Activated CD8-positive, alpha-beta memory T cell treated with anti-CD3 and anti-CD28 coated beads, Interleukin-2, amount 50 U/mL, for 24 hours (primary cell): ENCODE measurements at regions not wholly inside any gene's neighbourhood (a gene's known extent, or its start where the extent isn't known, plus 50 kb on each side); places are given as distances from the start of the nearest gene placed in this dataset.

Experiments used
- DNase-seq: peaks from one replicate; pipeline ENCODE4 v3.0.0-alpha.2; 2020; ENCODE audit errors: extremely low read depth

DNA sequence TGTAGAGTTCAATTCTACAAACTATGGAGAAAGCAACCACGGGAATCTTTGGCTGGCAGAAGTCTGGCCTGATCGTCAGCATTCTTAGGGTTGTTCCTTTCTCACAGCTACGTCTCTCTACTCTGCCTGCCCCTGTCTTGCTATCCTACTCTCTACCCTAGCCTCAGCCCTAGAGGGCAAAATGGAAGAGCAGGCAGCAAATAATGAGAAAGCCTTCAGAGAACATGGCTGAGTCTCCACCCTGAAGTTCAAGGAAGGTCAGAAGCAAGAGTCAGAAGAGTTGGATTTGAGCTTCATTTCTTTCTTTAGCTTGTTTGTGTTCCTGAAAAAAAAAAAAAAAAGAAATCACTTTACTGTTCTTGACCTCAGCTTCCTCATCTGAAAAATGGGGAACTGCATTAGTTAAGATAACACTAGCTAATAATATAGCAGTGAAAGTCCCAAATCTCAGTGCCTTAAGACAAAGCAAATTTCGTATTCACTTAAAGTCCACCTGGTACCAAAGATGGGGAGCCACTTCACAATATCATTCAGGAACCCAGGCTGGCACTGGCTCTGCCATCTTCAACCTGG is 50.2 kb upstream of the CCND2 start:
- DNase-seq = no peak

DNA sequence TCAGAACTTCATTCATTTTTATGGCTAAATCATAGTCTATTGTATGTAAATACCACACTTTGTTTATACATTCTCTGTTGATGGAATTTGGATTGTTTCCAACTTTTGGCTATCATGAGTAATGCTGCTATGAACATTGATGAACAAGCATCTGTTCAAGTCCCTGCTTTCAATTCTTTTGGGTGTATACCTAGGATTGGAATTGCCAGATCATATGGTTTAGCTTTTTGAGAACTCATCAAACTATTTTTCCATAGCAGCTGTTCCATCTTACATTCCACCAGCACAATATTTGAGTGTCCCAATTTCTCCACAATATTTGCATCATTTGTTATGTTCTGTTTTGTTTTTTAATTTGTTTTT is 52.3 kb upstream of the CCND2 start:
- DNase-seq = no peak

DNA sequence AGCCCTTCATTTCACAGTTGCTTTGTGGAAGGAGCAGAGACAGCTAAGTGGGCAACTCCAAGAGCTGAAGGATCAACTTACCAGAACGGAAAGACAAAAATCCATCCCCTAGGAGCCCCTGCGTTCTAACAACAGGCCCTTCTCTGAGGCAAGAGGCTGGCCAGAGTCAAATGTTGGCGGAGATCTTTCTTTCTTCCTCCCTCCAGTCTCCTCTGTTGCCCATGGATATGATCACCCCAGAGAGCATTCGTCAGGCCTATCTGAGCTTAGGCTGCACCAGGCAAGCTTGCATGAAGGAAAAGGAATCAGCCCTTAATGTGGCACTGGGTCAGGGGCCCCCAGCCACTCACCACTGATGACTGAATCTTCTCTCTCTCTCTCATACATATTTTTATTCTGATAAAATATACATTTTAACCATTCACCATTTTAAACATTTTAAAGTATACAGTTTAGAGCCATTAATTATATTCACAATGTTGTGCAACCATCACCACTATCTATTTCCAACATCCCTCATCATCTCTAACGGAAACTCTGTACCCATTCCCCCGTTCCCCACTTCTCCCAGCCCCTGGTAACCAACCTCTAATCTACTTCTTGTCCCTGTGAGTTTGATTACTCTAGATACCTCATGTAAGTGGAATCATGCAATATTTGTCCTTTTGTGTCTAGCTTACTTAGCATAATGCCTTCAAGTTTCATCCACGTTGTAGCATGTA is 52.9 kb upstream of the CCND2 start:
- DNase-seq = no peak

DNA sequence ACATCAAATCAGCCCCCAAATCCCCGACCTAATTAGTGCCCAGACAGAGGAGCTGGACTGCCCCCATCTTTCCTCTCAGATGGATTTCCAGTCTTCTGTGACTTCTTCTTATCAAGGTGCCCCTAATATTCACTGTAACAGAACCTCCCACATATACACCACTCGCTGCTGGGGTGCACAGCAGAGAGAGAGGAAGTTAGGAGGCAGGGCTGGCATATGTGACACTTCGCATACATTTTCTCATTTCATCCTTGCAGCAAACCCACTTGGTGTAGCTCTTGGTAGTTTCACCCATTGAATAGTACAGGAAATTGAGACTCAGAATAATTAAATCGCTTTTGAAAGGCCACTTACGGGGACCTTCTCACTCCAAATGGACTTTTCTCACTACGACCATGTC is 56.5 kb upstream of the CCND2 start:
- no peak for DNase-seq

DNA sequence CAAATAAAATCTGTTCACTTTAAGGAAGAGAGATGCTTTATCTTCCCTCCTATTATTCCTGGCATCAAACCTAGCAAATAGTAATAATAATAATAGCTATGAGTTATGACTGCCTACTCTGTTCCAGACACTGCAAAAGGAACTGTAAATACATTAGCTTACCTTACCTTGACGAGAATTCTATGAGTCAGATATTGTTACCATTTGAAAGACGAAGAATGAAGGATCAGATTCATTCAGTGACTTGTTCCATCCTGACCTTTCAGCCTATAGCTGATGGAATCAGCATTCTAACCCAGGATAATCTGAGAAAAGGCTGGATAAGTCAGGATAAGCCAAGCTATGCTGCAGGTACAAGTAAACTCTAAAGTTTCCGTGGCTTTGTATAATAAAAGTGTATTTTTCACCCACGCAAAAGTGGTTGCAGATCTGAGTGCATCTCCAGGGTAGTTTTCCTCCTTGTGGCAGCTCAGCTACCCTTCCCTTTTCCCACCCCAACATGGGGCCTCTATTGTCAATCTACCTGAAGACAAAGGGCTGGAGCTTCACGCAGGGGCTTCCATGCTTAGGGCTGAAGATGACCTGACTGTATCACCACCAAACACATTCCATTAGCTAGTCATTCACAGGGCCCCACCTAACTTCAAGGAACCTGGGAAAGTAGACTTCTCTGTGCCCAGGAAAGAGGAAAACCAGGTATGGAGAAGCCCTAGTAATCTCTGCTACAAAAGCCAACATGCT is 57.2 kb upstream of the CCND2 start:
- DNase-seq = no peak

DNA sequence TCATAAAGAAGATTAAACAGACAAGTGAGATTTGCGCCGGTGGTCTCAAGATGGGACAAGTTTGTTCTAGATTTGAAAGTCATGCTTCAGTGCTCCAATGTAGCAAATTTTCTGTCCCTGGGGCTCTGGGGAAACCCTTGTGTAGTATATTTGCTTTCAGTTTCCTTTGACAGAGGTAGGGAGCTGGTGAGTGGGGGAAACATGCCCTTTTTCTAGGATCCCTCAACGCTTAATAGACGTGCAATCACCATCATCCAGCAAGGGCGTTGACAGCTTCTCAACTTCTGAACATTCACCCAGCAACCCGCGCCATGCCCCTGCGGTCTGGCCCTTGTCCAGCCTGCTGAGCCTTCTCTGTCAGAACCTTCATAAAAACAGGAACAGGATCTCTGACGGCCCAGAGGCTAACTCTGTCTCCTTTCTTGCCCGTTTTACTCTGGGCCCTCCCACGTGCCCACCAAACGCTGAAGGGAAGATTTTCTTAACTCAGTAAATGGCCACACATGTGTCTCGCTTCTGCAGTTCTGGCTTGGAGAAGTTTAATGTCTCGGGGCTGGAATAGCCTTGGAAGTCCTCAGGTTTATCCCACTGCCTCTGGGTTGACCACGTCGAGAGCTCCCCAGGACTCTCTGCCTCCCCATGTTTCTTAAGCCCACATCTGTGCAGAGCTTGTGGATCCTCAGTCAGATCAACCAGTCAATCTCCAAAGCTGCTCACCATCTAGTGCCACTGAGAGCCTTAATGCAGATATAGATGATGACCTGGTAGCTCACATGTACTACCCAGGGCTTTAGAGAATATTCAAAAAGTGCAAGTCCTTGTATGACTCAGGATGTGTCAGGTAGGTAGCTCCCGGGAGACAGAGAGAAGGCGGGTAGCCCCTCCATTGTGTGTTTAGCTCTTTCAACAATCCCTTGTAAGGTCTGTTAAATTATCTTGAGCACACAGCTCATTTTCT is 58.1 kb upstream of the CCND2 start:
- DNase-seq = no peak

DNA sequence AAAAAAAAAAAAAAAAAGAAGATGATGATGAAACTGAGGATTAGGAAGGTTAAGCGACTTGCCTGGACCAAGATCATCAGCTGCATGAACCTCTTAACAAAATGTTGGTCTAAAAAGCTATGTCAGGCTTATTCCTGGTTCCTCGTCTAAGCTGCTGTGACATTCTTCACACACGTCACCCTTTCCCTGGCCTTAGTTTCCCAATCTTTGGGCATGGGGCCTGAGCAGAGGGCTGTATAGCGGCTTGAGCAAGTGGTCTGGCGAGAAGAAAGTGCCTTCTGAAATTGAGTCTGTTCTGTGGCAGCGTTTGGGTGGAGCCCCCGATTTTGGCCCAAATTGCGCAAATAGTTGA is 58.7 kb upstream of the CCND2 start:
- DNase-seq = no peak

DNA sequence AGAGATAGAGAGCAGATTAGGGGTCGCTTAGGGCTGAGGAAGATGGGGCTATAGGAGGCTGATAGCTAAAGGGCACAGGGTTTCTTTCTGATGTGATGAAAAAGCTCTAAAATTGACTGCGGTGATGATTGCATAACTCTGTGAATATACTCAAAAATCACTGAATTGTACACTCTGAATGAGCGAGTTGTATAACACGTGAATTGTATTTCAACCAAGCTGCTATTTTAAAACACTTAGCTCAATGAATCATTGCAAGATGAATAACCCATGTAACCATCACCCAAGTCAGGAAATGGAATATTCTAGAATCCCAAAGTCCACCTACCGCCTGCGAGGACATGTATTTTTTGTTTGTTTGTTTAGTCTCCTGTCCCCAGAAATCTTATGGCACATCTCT is 60.1 kb upstream of the CCND2 start:
- DNase-seq = no peak

DNA sequence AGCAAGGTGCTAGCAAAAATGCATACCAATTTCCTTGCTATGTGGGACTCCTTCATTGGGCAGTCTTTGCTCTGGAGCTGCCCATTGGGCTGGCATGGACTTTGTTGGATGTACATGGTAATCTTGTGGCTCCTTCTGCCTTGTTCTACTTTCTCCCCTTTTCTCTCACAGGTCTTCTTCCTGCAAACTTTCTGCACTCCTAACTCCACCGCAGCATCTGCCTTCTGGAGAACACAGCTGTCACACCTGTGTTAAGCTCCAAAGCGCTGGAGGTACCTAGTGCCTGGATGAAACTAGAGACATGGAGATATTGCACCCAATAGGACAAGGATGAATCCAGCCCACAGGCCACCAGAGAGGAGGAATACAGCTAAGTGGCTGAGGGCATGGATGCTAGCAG is 60.7 kb upstream of the CCND2 start:
- no peak for DNase-seq

DNA sequence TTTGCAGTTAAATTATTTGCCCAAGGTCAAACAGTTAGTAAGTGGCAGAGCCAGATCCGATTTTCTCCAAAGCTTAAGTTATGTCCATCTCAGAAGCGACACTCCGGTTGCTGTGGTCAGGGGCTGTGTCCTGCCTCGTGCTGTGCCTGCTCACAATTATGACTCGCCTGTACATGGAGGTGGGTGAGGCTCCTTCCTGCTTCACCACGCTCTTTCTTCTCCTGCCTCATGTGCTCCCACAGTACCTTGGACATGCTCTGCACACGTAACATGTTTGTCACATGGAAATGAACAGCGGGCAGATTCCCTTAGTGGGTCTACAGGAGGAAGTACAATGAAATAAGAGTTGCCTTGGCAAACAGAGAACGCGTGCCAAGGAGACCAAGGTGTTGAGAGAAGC is 62.2 kb upstream of the CCND2 start:
- no peak for DNase-seq

DNA sequence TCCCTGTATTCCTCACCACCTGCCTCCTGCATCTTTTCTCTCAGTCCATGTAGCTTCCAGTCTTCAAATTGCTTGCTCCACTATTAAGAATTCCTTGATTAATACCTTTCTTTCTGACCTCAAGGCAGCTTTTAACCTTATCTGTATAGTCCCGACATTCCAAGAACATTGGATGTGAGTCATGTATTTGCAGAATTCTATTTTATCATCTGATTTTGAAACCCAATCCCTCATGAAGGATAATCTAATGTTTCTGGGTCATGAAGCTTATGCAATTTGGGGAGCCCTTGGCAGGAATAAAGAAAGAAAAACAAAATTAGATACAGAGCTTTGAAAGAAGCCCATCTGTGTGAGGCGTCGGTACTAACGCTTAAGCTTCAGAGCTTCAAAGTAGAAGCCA is 63.4 kb upstream of the CCND2 start:
- DNase-seq = no peak

DNA sequence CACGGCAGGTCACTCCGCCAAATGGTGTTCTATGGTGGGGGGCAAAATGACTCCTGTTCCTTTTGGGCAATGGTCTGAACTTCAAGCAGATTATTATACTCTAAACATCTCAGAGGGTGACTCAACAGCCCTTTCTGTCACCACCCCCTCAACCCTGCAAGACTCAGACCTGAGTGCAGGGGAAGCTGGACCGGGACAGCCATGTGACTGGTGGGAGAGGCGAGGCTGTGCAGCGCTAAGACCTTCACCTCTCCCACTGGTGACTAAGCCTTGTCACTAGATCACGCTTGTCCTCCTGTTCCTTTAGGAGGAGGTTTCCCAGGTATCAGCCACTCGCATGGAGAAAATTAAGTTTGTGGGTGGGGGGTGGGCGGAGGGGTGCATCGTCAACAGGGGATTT is 67.1 kb upstream of the CCND2 start:
- no peak for DNase-seq

DNA sequence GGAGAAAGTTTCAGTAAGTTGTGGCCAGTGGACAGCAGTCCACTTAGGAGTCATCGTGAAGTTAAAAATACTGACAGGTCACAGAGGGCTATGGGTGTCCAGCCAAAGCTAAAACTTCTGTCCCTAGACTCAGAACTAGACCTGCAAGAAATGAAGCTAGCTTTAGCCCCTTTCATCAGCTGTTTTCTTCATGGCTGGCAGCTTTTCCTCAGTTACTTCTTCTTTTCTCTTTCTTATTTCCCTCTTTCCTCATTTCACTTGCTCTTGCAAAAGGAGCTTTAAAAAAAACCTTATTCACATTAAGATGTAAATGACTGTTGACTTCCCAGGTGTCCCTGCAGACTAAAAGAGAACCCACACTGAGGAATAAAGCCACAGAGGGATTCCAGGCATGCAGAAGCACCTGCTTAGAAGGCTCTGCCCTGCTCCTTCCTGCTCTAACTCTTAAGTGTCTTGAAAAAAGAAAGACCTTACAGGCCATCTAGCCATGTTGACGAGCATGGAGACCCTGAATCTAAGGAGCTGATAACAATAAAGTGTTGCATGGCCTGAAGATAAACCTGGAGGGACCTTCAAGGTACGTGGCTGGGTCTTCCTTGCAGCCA is 69.7 kb upstream of the CCND2 start:
- DNase-seq = no peak

DNA sequence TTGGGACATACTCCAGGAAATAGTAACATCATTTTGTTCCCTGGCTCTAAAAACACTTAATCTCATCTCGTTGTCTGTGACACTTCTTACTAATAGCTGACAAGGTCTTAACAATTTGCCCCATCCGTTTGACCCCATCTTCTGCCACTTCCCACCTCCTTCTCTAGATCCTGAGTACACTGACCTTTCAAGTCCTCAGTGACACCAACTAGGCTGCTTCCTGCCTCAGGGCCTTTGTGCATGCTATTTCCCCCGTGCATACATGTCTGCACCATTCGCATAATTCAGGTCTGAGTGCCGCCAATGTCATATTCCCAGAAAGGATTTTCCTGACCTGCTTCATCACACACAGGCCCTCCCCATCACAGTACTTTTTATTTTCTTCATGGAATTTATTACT is 70.6 kb upstream of the CCND2 start:
- no peak for DNase-seq

DNA sequence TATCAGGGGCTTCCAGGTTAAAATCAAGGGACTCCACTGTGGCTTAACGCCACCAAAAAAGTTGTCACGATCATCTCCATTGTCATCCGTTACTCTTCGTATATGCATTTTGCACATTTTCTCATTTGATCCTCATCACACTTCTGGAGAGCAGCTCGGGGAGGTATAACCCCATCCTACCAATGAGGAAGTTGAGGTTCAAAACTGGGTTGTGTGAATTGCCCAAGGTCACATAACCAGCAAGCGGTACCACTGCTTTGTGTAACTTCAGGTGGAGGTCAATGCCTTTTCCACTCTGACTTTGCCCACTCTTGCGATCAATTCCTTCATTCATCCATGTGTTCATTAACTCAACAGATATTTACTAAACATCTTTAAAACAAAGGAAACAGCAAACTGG is 71.1 kb upstream of the CCND2 start:
- no peak for DNase-seq

DNA sequence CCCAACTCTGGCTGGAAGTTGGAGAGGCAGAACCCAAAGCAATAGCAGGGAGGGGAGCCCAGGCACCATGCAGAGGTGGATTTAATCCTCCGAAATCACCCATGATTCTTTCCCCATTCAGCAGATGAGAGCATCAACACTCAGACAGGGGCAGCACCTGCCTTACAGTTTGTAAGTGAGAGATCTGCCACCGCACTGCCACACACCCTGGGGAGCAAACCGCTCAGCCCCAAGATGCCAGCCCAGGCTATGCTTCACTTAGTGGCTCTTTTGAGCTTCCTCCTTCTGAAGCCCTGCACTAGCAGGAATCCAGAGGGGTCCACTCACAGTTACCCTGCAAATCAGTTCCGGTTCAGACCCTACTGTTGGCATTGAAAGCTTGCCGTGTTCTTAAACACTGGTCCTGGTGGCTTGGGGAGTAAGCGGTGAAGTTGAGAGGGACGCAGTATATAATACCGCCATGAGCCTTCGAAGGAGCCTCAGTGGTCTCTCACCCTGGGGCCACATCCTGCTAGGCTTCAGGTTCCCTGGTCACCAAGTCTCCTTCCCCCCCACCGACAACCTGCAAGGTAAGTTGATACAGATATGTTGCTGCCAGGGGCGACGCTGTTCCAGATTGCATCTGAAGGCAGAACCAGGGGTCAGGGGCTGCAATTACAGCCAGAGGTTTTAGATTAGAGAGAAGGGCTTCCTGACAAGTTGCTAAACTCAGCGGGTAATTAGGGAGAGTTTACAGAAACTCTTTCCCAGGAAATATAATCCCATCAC is 72.0 kb upstream of the CCND2 start:
- DNase-seq = no peak

DNA sequence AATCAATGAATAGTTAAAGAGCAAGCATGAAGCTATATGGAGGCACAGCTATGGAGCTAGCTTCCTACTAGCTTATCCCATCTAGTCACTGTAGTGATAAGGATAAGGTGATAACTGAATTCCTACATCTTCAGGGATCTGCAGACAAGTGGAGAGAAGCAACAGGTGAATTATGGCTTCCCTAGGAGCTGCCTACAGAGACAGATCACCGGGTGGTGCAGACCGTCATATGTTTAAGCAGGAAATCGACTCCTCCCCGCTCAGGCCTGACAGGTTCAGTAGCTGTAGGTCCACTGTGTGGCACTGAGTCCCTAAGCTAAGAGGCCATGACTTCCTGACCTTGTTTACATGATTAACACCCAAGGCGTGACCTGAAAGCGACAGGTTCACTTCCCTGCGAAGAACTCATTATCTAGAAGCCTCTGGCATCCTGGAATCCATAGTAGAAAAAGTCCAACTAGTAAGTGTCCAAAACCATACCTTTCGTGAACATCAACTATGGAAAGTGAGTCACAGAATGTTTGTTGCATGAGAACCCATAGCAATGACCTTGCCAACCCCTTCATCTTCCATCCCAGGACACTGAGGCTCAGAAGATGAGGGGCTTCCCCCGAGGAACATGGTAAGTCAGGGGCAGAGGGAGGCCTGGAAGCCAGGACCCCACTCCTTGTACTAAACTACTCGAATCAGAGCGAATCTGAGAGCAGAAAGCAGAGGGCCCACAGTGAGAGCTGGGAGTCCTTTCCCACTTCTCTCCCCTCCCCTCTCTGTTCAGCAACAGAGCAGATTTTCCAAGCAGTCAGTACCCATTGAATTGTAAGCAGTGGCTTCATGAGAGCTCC is 75.4 kb upstream of the CCND2 start:
- DNase-seq = no peak

DNA sequence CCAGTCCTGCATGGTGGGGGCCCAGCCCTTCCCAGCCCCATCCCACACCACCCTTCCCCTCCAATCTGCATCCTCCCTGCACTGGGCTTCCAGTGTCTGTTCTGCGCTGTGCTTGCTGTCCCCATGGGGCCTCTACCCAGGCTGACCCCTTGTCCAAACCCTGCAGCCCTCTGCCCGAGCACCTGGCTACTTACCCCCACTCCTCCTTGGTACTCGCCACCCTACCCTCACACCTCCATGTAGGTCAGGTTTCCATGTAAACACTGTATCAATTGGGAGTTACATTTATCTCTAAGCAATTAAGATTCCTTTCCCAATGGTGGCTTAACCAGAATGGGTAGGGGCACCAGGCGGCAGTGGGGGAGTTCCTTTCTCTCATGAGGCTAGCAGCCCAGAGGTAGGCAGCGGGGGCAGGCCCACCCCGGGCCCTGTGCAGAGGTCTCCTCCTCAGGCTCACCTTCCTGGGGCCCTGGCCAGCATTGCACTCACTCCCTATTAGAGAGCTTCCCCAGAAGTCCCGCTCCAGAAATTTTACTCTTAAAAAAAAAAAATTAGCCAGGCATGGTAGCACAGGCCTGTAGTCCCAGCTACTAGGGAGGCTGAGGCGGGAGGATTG is 76.6 kb upstream of the CCND2 start:
- no peak for DNase-seq

DNA sequence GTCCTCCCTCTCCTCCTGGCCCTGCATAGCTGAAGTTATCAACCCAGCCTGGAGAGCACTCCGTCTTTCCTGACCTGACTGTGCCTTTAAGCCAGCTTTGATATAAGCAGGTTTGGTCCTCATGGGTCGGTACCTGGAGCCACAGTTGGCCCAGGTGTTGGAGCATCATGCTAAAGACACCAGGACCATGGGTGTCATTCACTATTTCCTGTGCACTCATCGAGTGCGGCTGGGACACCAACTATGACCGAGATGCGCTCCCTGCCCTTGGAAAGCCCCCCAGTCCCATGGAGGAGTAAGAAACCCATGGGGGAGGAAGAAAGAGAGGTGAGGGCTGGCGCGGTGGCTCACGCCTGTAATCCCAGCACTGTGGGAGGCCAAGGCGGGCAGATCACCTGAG is 78.9 kb upstream of the CCND2 start:
- DNase-seq = no peak

DNA sequence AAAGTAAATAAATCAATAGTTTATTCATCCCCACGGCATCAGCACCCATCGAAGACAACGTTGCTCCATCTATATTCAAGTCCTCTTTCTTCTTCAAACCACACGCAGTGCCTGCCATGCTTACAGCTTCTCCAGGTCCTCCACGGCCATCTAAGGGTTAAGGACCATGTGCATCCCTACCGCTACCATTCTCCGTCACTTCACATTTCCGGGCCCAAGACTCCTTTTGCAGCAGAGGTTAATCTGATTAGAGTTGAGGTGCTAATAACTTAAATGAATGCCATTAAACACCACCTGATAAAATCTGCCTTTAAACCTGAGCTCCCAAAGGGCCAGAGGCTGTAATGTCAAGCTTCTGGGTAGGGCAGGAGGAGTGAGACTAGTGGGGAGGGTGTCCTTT is 79.7 kb upstream of the CCND2 start:
- DNase-seq = no peak
